ENCODE measurements at regions not wholly inside any gene's neighbourhood (a gene's known extent, or its start where the extent isn't known, plus 50 kb on each side); places are given as distances from the start of the nearest gene placed in this dataset.

DNA sequence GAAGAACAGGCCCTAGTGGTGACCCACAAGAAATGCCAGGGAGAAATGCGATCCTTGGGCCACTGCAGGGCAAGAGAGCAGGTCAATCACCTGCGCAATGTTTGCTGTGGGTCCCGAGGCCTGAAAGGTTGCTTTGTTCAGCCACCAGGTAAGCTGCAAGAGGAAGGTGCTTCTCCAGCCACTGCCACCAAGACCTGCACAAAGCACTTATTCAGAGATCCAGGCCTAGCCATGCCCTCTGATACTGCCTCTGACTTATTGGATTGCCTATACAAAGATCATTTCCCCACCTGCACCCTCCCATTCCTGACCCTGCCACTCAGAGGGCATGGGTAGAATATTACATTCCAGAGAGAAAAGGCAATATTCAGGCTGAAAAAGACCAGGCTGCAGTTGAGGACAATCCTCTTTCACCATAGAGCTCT is 349.4 kb upstream of the NFIA start:
- TF ChIP-seq, protein P1, sequence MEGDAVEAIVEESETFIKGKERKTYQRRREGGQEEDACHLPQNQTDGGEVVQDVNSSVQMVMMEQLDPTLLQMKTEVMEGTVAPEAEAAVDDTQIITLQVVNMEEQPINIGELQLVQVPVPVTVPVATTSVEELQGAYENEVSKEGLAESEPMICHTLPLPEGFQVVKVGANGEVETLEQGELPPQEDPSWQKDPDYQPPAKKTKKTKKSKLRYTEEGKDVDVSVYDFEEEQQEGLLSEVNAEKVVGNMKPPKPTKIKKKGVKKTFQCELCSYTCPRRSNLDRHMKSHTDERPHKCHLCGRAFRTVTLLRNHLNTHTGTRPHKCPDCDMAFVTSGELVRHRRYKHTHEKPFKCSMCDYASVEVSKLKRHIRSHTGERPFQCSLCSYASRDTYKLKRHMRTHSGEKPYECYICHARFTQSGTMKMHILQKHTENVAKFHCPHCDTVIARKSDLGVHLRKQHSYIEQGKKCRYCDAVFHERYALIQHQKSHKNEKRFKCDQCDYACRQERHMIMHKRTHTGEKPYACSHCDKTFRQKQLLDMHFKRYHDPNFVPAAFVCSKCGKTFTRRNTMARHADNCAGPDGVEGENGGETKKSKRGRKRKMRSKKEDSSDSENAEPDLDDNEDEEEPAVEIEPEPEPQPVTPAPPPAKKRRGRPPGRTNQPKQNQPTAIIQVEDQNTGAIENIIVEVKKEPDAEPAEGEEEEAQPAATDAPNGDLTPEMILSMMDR (IDR thresholded peaks at IDR 0.05; ENCODE audit: insufficient read depth, low read length), result no peak
- TF ChIP-seq GABPA (IDR thresholded peaks at IDR 0.05; ENCODE audit: low read depth), result no peak

All from HL-60 (cell line).